ENCODE measurements at regions not wholly inside any gene's neighbourhood (a gene's known extent, or its start where the extent isn't known, plus 50 kb on each side); places are given as distances from the start of the nearest gene placed in this dataset.

- H3K36me3 ChIP-seq (ENCODE audit: insufficient read depth, low read length), result no peaks in the 10 kb centered on the region
- peaks cover 23% of the 10 kb centered on the region; the same call in 1 of the 2 replicates for H3K27me3 ChIP-seq (ENCODE audit: insufficient read depth, low read length)
- no peak overlapping the region for H2AFZ ChIP-seq (ENCODE audit: low read length, unreplicated experiment)
- no peak overlapping the region for H3K27ac ChIP-seq (ENCODE audit: low read depth, low read length)
- H3K4me1 ChIP-seq (ENCODE audit: control insufficient read depth, insufficient read depth, low read length, unreplicated experiment), result no peaks in the 10 kb centered on the region
- no peak overlapping the region for H3K4me3 ChIP-seq (ENCODE audit: low read depth, low read length)
- H3K79me2 ChIP-seq (ENCODE audit: control insufficient read depth, insufficient read depth, low read length, unreplicated experiment), result no peaks in the 10 kb centered on the region
Measured at GRCh38 chr2:105972246-105972645, 221.9 kb downstream of the UXS1 start.

GRCh38 chr2:105969552-105969951 is 224.5 kb downstream of the UXS1 start:
- no peaks in the 10 kb centered on the region for H3K79me2 ChIP-seq (ENCODE audit: control insufficient read depth, insufficient read depth, low read length, unreplicated experiment)
- no peaks in the 10 kb centered on the region for H3K36me3 ChIP-seq (ENCODE audit: insufficient read depth, low read length)
- no peaks in the 10 kb centered on the region for H3K4me1 ChIP-seq (ENCODE audit: control insufficient read depth, insufficient read depth, low read length, unreplicated experiment)
- peaks cover 23% of the 10 kb centered on the region; the same call in 1 of the 2 replicates for H3K27me3 ChIP-seq (ENCODE audit: insufficient read depth, low read length)
- H2AFZ ChIP-seq (ENCODE audit: low read length, unreplicated experiment), result no peak overlapping the region
- H3K4me3 ChIP-seq (ENCODE audit: low read depth, low read length), result no peak overlapping the region
- no peak overlapping the region for H3K27ac ChIP-seq (ENCODE audit: low read depth, low read length)

GRCh38 chr2:105962221-105962620 is 217.5 kb downstream of the NCK2 start:
- H3K27ac ChIP-seq (ENCODE audit: low read depth, low read length), result no peak overlapping the region

GRCh38 chr2:105961599-105962146 is 217.0 kb downstream of the NCK2 start:
- H3K36me3 ChIP-seq (ENCODE audit: insufficient read depth, low read length), result no peaks in the 10 kb centered on the region
- H3K4me3 ChIP-seq (ENCODE audit: low read depth, low read length), result no peak overlapping the region
- H3K79me2 ChIP-seq (ENCODE audit: control insufficient read depth, insufficient read depth, low read length, unreplicated experiment), result no peaks in the 10 kb centered on the region
- H2AFZ ChIP-seq (ENCODE audit: low read length, unreplicated experiment), result no peak overlapping the region
- no peak overlapping the region for H3K27ac ChIP-seq (ENCODE audit: low read depth, low read length)
- H3K27me3 ChIP-seq (ENCODE audit: insufficient read depth, low read length), result peaks cover 49% of the 10 kb centered on the region
- H3K4me1 ChIP-seq (ENCODE audit: control insufficient read depth, insufficient read depth, low read length, unreplicated experiment), result no peaks in the 10 kb centered on the region

More at GRCh38 chr2:105962221-105962620, 217.5 kb downstream of the NCK2 start:
- Histone ChIP-seq H2AFZ (ENCODE audit: low read length, unreplicated experiment) (no peak overlapping the region), H3K4me1 (ENCODE audit: control insufficient read depth, insufficient read depth, low read length, unreplicated experiment) (no peaks in the 10 kb centered on the region), H3K27me3 (ENCODE audit: insufficient read depth, low read length) (peaks cover 44% of the 10 kb centered on the region), H3K4me3 (ENCODE audit: low read depth, low read length) (no peak overlapping the region), H3K36me3 (ENCODE audit: insufficient read depth, low read length) (no peaks in the 10 kb centered on the region), H3K79me2 (ENCODE audit: control insufficient read depth, insufficient read depth, low read length, unreplicated experiment) (no peaks in the 10 kb centered on the region)

GRCh38 chr2:105959357-105959756 is 214.6 kb downstream of the NCK2 start:
- Histone ChIP-seq H3K36me3 (ENCODE audit: insufficient read depth, low read length) (no peaks in the 10 kb centered on the region), H2AFZ (ENCODE audit: low read length, unreplicated experiment) (no peak overlapping the region), H3K4me3 (ENCODE audit: low read depth, low read length) (no peak overlapping the region), H3K79me2 (ENCODE audit: control insufficient read depth, insufficient read depth, low read length, unreplicated experiment) (no peaks in the 10 kb centered on the region), H3K27ac (ENCODE audit: low read depth, low read length) (no peak overlapping the region), H3K27me3 (ENCODE audit: insufficient read depth, low read length) (peaks cover 67% of the 10 kb centered on the region), H3K4me1 (ENCODE audit: control insufficient read depth, insufficient read depth, low read length, unreplicated experiment) (no peaks in the 10 kb centered on the region)

- Histone ChIP-seq H2AFZ (ENCODE audit: low read length, unreplicated experiment) (no peak overlapping the region), H3K79me2 (ENCODE audit: control insufficient read depth, insufficient read depth, low read length, unreplicated experiment) (no peaks in the 10 kb centered on the region), H3K36me3 (ENCODE audit: insufficient read depth, low read length) (no peaks in the 10 kb centered on the region), H3K27me3 (ENCODE audit: insufficient read depth, low read length) (peaks cover 82% of the 10 kb centered on the region), H3K4me3 (ENCODE audit: low read depth, low read length) (no peak overlapping the region), H3K4me1 (ENCODE audit: control insufficient read depth, insufficient read depth, low read length, unreplicated experiment) (no peaks in the 10 kb centered on the region), H3K27ac (ENCODE audit: low read depth, low read length) (no peak overlapping the region)
Measured at GRCh38 chr2:105954891-105955290, 210.2 kb downstream of the NCK2 start.

GRCh38 chr2:105953942-105954341 is 209.2 kb downstream of the NCK2 start:
- Histone ChIP-seq H3K27me3 (ENCODE audit: insufficient read depth, low read length) (peaks cover 76% of the 10 kb centered on the region), H3K27ac (ENCODE audit: low read depth, low read length) (no peak overlapping the region), H3K4me1 (ENCODE audit: control insufficient read depth, insufficient read depth, low read length, unreplicated experiment) (no peaks in the 10 kb centered on the region), H2AFZ (ENCODE audit: low read length, unreplicated experiment) (no peak overlapping the region), H3K36me3 (ENCODE audit: insufficient read depth, low read length) (no peaks in the 10 kb centered on the region), H3K79me2 (ENCODE audit: control insufficient read depth, insufficient read depth, low read length, unreplicated experiment) (no peaks in the 10 kb centered on the region), H3K4me3 (ENCODE audit: low read depth, low read length) (no peak overlapping the region)

- Histone ChIP-seq H2AFZ (ENCODE audit: low read length, unreplicated experiment) (no peak overlapping the region), H3K79me2 (ENCODE audit: control insufficient read depth, insufficient read depth, low read length, unreplicated experiment) (no peaks in the 10 kb centered on the region), H3K27ac (ENCODE audit: low read depth, low read length) (no peak overlapping the region), H3K4me1 (ENCODE audit: control insufficient read depth, insufficient read depth, low read length, unreplicated experiment) (no peaks in the 10 kb centered on the region), H3K36me3 (ENCODE audit: insufficient read depth, low read length) (no peaks in the 10 kb centered on the region), H3K27me3 (ENCODE audit: insufficient read depth, low read length) (peaks cover 59% of the 10 kb centered on the region), H3K4me3 (ENCODE audit: low read depth, low read length) (no peak overlapping the region)
Measured at GRCh38 chr2:105952131-105952530, 207.4 kb downstream of the NCK2 start.

- Histone ChIP-seq H3K79me2 (ENCODE audit: control insufficient read depth, insufficient read depth, low read length, unreplicated experiment) (no peaks in the 10 kb centered on the region), H2AFZ (ENCODE audit: low read length, unreplicated experiment) (no peak overlapping the region), H3K4me1 (ENCODE audit: control insufficient read depth, insufficient read depth, low read length, unreplicated experiment) (no peaks in the 10 kb centered on the region), H3K27ac (ENCODE audit: low read depth, low read length) (no peak overlapping the region), H3K4me3 (ENCODE audit: low read depth, low read length) (no peak overlapping the region), H3K27me3 (ENCODE audit: insufficient read depth, low read length) (peaks cover 52% of the 10 kb centered on the region), H3K36me3 (ENCODE audit: insufficient read depth, low read length) (no peaks in the 10 kb centered on the region)
Measured at GRCh38 chr2:105951384-105951694, 206.6 kb downstream of the NCK2 start.

- H3K36me3 ChIP-seq (ENCODE audit: insufficient read depth, low read length), result no peaks in the 10 kb centered on the region
- H3K4me3 ChIP-seq (ENCODE audit: low read depth, low read length), result no peak overlapping the region
- no peak overlapping the region for H2AFZ ChIP-seq (ENCODE audit: low read length, unreplicated experiment)
- no peaks in the 10 kb centered on the region for H3K79me2 ChIP-seq (ENCODE audit: control insufficient read depth, insufficient read depth, low read length, unreplicated experiment)
- H3K27me3 ChIP-seq (ENCODE audit: insufficient read depth, low read length), result peaks cover 46% of the 10 kb centered on the region
- no peaks in the 10 kb centered on the region for H3K4me1 ChIP-seq (ENCODE audit: control insufficient read depth, insufficient read depth, low read length, unreplicated experiment)
- H3K27ac ChIP-seq (ENCODE audit: low read depth, low read length), result no peak overlapping the region
Measured at GRCh38 chr2:105950521-105951383, 206.0 kb downstream of the NCK2 start.

- H3K4me3 ChIP-seq (ENCODE audit: low read depth, low read length), result no peak overlapping the region
- H3K36me3 ChIP-seq (ENCODE audit: insufficient read depth, low read length), result no peaks in the 10 kb centered on the region
Measured at GRCh38 chr2:105943977-105944376, 199.3 kb downstream of the NCK2 start.

More at GRCh38 chr2:105943977-105944376, 199.3 kb downstream of the NCK2 start:
- no peaks in the 10 kb centered on the region; the same call in 1 of the 2 replicates for H3K27me3 ChIP-seq (ENCODE audit: insufficient read depth, low read length)
- no peak overlapping the region for H2AFZ ChIP-seq (ENCODE audit: low read length, unreplicated experiment)
- no peaks in the 10 kb centered on the region for H3K4me1 ChIP-seq (ENCODE audit: control insufficient read depth, insufficient read depth, low read length, unreplicated experiment)
- H3K27ac ChIP-seq (ENCODE audit: low read depth, low read length), result no peak overlapping the region
- H3K79me2 ChIP-seq (ENCODE audit: control insufficient read depth, insufficient read depth, low read length, unreplicated experiment), result no peaks in the 10 kb centered on the region

Data from ACC112 (cell line).